Hepatocyte (in vitro differentiated cells): ENCODE measurements at regions not wholly inside any gene's neighbourhood (a gene's known extent, or its start where the extent isn't known, plus 50 kb on each side); places are given as distances from the start of the nearest gene placed in this dataset.

Source experiments
- CTCF ChIP-seq: fragments of 200-600 bp; sonication (generic); IDR thresholded peaks from 2 replicates; pipeline ENCODE4 v1.5.1; 2016; ENCODE audit warnings: antibody characterized with exemption, mild to moderate bottlenecking; ENCODE audit not compliant: poor library complexity
- EZH2 ChIP-seq: fragments of 200-600 bp; sonication (generic); IDR thresholded peaks from 2 replicates; pipeline ENCODE4 v1.6.1; 2016; ENCODE audit warnings: antibody characterized with exemption, mild to moderate bottlenecking, borderline replicate concordance
- EZH2phosphoT487 ChIP-seq: fragments of 200-600 bp; sonication (generic); IDR thresholded peaks from one replicate; pipeline ENCODE4 v1.6.1; 2018; ENCODE audit warnings: antibody characterized with exemption, mild to moderate bottlenecking, low read depth, moderate library complexity; ENCODE audit not compliant: unreplicated experiment, severe bottlenecking

GRCh38 chr3:87778876-87779275 is 279.9 kb downstream of the CGGBP1 start:
- TF ChIP-seq EZH2phosphoT487: no peak
- TF ChIP-seq EZH2: no peak
- no peak for TF ChIP-seq CTCF
